IPS-18c (cell line): ENCODE measurements at regions not wholly inside any gene's neighbourhood (a gene's known extent, or its start where the extent isn't known, plus 50 kb on each side); places are given as distances from the start of the nearest gene placed in this dataset.

Experiments
- H3K4me3 ChIP-seq: 2 replicates; pipeline ENCODE4 v1.7.0; 2013; ENCODE audit warnings: low read depth, mild to moderate bottlenecking, low read length, moderate library complexity; ENCODE audit not compliant: insufficient read depth
- H3K9me3 ChIP-seq: one replicate; pipeline ENCODE4 v1.6.1; 2013; ENCODE audit warnings: mild to moderate bottlenecking, low read length, moderate library complexity; ENCODE audit not compliant: control insufficient read depth, insufficient read depth

- H3K9me3 ChIP-seq: no peaks in the 10 kb centered on the region
- no peak overlapping the region for H3K4me3 ChIP-seq
Observed at GRCh38 chr22:27286711-27287110, 514.8 kb downstream of the MN1 start.

DNA sequence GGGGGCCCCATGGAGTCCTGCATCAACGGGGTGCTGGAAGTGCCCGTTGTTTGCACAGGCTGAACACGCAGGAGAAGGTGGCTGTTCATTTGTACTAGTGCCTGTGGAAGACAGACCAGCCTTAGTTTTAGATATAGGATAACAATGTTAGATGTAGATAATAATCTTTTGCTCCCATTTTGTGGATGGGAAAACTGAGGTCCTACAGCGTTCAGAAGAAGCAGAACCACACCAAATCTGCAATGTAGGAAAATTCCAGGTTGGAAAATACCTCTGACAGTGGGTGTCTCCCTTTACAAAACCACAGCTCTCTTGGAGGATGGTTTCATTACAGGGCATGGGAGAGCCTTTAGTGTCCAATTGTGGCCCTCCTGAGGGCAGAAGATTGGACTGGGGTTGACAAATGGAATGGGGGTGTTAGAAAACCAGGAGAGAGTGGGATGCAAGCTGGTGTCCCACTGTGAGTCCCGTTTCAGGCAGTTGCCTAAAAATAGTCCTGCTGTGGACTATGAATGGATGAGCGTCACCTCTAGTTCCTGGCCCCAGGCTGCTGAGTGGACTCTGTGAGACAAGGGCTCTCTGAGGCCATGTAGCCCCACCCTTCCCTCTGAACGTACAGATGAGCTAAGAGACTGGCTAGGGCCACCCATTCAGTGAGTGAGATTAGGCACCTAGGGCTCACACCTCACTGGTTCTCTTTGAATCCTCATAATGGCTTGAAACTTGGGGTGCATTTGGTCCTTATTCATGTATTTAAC, 508.8 kb downstream of the MN1 start:
- H3K4me3 ChIP-seq: no peak overlapping the region
- H3K9me3 ChIP-seq: no peaks in the 10 kb centered on the region

GRCh38 chr22:27293721-27294445, 507.7 kb downstream of the MN1 start:
- H3K4me3 ChIP-seq: no peak overlapping the region
- no peaks in the 10 kb centered on the region for H3K9me3 ChIP-seq

DNA sequence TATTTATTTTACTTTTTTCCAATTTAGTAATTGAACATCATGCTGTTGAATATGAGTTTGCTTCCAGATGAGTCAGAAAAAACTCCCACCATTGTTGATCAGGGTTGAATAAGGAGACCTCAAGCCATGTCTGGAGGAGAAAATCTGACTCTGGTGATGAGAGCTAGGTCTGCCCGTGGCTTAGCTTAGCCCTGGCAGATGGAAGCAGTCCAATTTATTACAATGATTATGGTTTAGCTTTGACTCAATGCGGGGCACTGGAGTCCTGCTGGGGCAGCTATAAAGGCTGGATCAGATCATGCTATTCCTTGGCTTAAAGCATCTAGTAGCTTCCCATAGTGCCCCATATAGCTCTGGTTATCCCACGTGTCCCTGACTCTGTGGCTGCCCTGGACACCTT, 506.5 kb downstream of the MN1 start:
- Histone ChIP-seq H3K9me3 (no peaks in the 10 kb centered on the region), H3K4me3 (no peak overlapping the region)

GRCh38 chr22:27295605-27296004, 506.0 kb downstream of the MN1 start:
- no peaks in the 10 kb centered on the region for H3K9me3 ChIP-seq

GRCh38 chr22:27296091-27296675, 505.4 kb downstream of the MN1 start:
- Histone ChIP-seq H3K4me3 (no peak overlapping the region), H3K9me3 (no peaks in the 10 kb centered on the region)

More at GRCh38 chr22:27295605-27296004, 506.0 kb downstream of the MN1 start:
- no peak overlapping the region for H3K4me3 ChIP-seq

DNA sequence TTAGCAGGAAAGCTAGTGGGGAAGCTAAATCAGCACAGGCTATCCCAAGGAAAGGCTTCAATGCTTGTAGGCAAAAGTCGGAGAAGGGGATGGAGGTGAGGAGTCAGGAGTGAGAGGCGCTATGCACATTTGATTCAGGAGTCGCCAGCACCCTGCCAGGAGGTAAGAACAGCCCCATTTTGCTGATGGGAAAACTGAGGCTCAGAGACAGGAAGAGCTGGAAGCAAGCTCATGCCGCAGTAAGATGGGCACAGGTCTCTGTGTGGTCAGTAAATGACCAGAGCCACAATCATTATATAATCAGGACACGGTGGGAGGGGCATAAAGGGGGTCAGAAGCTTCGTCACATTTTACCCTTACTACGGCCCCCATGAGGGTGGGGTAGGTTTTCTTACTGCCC, 504.4 kb downstream of the MN1 start:
- H3K9me3 ChIP-seq: no peaks in the 10 kb centered on the region
- H3K4me3 ChIP-seq: no peak overlapping the region

- Histone ChIP-seq H3K9me3 (no peaks in the 10 kb centered on the region), H3K4me3 (no peak overlapping the region; the same call in 1 of the 2 replicates)
Observed at GRCh38 chr22:27298332-27298731, 503.2 kb downstream of the MN1 start.

DNA sequence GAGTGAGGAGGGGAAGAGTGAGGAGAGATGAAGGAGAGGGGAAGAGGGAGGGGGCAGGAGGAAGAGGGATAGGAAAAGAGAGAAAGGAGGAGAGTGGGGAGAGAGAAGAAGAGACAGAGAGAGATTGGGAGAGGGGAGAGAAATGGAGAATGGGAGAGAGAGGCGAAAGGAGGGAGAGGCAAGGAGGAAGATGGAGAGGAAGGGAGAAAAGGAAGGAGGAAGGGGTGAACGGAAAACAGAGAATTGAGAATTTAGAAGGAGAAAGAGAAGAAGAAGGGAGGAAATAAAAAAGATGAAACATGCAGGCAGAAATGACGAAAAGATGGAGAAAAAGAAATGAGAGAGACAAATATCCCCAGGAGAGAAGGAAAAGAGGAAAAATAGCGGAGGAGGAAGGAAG, 502.8 kb downstream of the MN1 start:
- Histone ChIP-seq H3K9me3 (no peaks in the 10 kb centered on the region), H3K4me3 (no peak overlapping the region; the same call in 1 of the 2 replicates)

DNA sequence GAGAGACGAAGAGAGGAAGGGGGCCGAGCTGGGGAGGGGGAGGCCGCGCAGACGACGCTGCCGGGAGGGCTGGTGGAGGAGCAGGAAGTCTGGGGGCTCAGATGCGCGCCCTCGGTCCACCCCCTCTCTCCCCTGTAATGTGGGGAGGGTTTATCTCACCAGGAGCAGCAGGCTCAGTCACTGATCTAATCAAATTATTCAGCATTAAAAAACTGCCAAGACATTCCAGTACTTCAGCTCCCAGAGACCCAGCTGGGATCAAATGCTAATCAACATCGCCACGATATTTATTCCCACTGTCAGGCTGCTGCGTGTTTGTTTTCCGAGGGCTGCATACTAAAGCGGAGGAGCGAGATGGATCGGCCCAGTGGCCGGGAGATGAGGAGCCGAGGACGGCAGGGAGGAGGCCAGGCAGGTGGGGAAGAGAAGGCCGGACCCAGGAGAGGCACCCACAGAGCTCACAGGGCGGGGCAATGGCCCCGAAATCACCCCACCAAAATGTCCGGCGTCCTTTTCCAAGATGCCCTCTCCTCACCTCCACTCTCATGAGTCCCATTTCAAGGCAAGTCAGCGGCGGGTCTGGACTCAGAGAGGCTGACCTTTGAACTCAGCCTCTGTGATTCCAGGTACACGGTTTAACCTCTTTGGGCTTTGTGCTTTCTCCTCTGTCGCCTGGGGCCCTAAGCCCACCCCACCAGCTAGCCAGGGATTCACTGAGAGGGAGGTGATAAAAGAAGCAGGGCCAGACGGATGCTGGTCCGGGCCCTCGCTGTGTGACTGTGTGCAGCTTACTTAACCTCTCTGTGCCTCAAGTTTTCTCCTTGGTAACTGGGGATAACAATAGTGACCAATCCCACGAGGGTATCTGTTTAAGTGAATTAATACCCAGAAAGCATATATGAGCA, 502.1 kb downstream of the MN1 start:
- H3K9me3 ChIP-seq: no peaks in the 10 kb centered on the region
- H3K4me3 ChIP-seq: peak overlapping the region; percentile 26; the same call in 1 of the 2 replicates

DNA sequence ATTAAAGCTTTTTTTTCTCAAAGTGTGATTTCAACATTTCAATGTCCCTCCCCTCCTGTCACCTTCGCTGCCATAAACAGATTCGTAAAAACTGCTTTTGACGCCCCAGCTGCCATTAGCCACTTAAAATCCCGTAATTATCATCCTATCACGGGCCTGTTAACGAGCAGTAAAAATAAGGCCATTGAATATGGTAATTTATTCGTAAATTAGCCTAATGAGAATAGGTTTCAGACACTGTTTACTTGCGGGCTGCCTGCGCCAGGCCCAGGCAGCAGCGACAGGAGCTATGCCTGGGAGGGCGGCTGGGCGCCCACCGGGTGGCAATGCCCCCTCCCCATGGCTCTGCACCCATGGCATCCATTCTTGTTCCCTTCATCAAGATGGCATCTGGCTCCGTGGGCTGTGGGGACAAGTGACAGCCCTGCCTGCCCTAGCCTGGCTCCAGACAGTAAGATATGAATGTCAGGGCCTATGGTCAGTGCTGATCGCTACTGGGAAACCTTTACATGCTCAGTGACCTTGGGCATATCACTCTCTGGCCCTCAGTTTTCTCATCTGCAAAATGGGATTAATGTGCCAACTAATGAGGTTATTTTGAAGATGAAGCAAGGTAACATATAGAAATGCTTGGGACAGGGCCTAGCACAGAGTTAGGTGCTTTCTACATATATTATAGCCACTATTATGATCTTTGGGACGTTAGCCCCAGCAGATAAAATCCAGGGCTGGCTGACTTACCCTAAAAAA, 500.8 kb downstream of the MN1 start:
- no peaks in the 10 kb centered on the region for H3K9me3 ChIP-seq
- H3K4me3 ChIP-seq: no peak overlapping the region

GRCh38 chr22:27302501-27302900, 499.1 kb downstream of the MN1 start:
- H3K4me3 ChIP-seq: no peak overlapping the region
- no peaks in the 10 kb centered on the region for H3K9me3 ChIP-seq

- Histone ChIP-seq H3K4me3 (no peak overlapping the region), H3K9me3 (peaks cover 3% of the 10 kb centered on the region)
Observed at GRCh38 chr22:27303718-27304117, 497.8 kb downstream of the MN1 start.

GRCh38 chr22:27306771-27307170, 494.8 kb downstream of the MN1 start:
- H3K9me3 ChIP-seq: peaks cover 3% of the 10 kb centered on the region

DNA sequence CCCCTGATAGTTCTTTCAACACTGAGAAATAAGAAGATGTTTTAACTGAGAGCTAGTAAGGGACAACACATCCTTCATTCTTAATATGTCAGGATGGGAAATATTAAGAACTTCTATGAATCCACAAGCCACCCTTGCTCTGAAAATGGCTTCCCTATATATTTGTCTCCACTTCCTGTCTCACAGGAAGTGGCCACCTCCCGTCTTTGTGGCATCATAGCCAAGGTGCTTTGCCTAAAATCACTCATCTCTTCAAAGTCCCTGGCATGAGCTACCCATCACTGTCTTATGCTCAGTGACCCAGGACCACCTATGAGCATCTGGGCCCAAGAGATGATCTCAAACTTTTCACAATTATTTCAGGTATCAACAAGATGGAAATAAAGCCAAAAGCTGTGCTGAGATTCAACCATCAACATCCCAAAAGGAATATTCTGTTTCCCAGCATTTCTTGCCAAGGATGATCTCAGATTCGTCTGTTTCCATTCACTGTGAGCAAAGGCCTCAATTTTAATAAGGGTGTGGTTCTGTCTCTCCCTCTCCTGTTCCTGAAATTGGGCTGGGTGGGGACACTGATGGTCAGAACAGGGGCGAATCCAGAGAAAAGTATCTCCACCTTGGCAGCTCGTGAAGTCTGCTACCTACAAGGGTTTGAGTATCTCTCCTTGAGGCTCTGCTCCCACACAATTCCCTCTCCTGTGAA, 493.9 kb downstream of the MN1 start:
- no peak overlapping the region for H3K4me3 ChIP-seq
- peaks cover 3% of the 10 kb centered on the region for H3K9me3 ChIP-seq

More at GRCh38 chr22:27306771-27307170, 494.8 kb downstream of the MN1 start:
- H3K4me3 ChIP-seq: no peak overlapping the region

DNA sequence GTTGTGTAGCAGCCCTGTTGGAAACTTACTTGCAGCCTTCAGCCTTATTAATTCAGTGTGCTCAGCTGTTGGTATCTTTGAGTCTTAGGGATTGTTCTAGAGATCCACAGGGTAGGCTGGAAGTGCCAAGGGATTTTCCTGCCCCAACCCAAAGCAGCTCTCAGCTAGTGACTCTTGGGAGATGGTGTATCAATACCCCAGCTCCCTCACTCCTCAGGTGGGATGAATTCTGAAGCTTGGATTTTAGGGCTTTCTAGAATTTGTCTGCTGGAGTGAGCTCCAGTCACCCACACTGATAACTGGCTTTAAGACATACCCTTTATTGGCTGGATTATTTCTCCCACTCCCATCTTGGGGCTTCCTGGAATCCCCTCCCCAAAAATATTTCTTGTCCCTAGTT, 493.0 kb downstream of the MN1 start:
- Histone ChIP-seq H3K4me3 (no peak overlapping the region), H3K9me3 (peaks cover 3% of the 10 kb centered on the region)
